Liver (tissue), 8 donors: ENCODE measurements at regions not wholly inside any gene's neighbourhood (a gene's known extent, or its start where the extent isn't known, plus 50 kb on each side); places are given as distances from the start of the nearest gene placed in this dataset.
A peak's percentile ranks its signal among the peaks of the same experiment; 100 is the strongest.
"Not testable (repeated sequence)": the region's sequence is repeated elsewhere in the genome, so short reads cannot be mapped to it uniquely, and the experiment has no call there.

Source experiments
- DNase-seq: peaks from one replicate; pipeline ENCODE4 v3.0.0-alpha.2; 2017; ENCODE audit warnings: low spot score
- H3K27ac ChIP-seq, 2 donors: one replicate each; pipeline ENCODE4 v1.7.0; 2013; ENCODE audit warnings: inconsistent platforms in 2 of 2, low read length in 2 of 2, control low read depth in 1 of 2, low read depth in 1 of 2, mild to moderate bottlenecking in 1 of 2
- H3K27me3 ChIP-seq, 4 donors: one replicate each; pipeline versions ENCODE4 v1.6.1 to v1.7.0; 2013; ENCODE audit warnings: low read length in 3 of 4, inconsistent platforms in 1 of 4, mild to moderate bottlenecking in 1 of 4, moderate library complexity in 1 of 4; ENCODE audit not compliant: control insufficient read depth in 4 of 4, insufficient read depth in 4 of 4
- H3K36me3 ChIP-seq, 4 donors: one replicate each; pipeline versions ENCODE4 v1.6.1 to v1.7.0; 2013; ENCODE audit warnings: low read length in 3 of 4, mild to moderate bottlenecking in 3 of 4, low read depth in 1 of 4, moderate library complexity in 1 of 4; ENCODE audit not compliant: control insufficient read depth in 4 of 4, insufficient read depth in 3 of 4
- H3K4me1 ChIP-seq, 4 donors: one replicate each; pipeline versions ENCODE4 v1.6.1 to v1.7.0; 2013; ENCODE audit warnings: low read length in 3 of 4, mild to moderate bottlenecking in 3 of 4, moderate library complexity in 1 of 4; ENCODE audit not compliant: control insufficient read depth in 4 of 4, insufficient read depth in 4 of 4
- H3K4me3 ChIP-seq, 3 donors: one replicate each; pipeline versions ENCODE4 v1.6.1 to v1.7.0; 2013; ENCODE audit warnings: low read length in 3 of 3, control low read depth in 1 of 3, low read depth in 1 of 3, mild to moderate bottlenecking in 1 of 3
- H3K9ac ChIP-seq, 2 donors: one replicate each; pipeline ENCODE4 v1.7.0; 2013; ENCODE audit warnings: low read length in 2 of 2, mild to moderate bottlenecking in 2 of 2, moderate library complexity in 2 of 2, control low read depth in 1 of 2, low read depth in 1 of 2
- H3K9me3 ChIP-seq, 4 donors: one replicate each; pipeline versions ENCODE4 v1.6.1 to v1.7.0; 2013; ENCODE audit warnings: low read length in 3 of 4; ENCODE audit not compliant: control insufficient read depth in 4 of 4
- EGR1 ChIP-seq, 2 donors: IDR thresholded peaks; 2 replicates each; pipeline ENCODE4 v1.6.1; 2016 to 2018; ENCODE audit warnings: antibody characterized with exemption in 2 of 2, low read depth in 2 of 2
- FOXA1 ChIP-seq: IDR thresholded peaks from 2 replicates; pipeline ENCODE4 v1.6.1; 2016; ENCODE audit warnings: antibody characterized with exemption
- GABPA ChIP-seq, 2 donors: IDR thresholded peaks in 1 of 2; conservative IDR thresholded peaks in 1 of 2; 2 replicates each; pipeline ENCODE4 v1.6.1; 2016; ENCODE audit warnings: antibody characterized with exemption in 2 of 2, mild to moderate bottlenecking in 1 of 2, moderate library complexity in 1 of 2
- HNF4G ChIP-seq: IDR thresholded peaks from 2 replicates; pipeline ENCODE4 v1.6.1; 2016; ENCODE audit warnings: antibody characterized with exemption
- JUND ChIP-seq, 2 donors: IDR thresholded peaks; 2 replicates each; pipeline ENCODE4 v1.6.1; 2016; ENCODE audit warnings: antibody characterized with exemption in 2 of 2
- NR2F2 ChIP-seq: IDR thresholded peaks from 2 replicates; pipeline ENCODE4 v1.6.1; 2016; ENCODE audit warnings: antibody characterized with exemption
- RAD21 ChIP-seq, 2 donors: IDR thresholded peaks; 2 replicates each; pipeline ENCODE4 v1.6.1; 2016; ENCODE audit warnings: antibody characterized with exemption in 2 of 2, mild to moderate bottlenecking in 2 of 2
- RXRA ChIP-seq, 2 donors: IDR thresholded peaks; 2 replicates each; pipeline ENCODE4 v1.6.1; 2017 to 2018; ENCODE audit warnings: antibody characterized with exemption in 2 of 2, mild to moderate bottlenecking in 1 of 2
- SP1 ChIP-seq: IDR thresholded peaks from 2 replicates; pipeline ENCODE4 v1.6.1; 2018; ENCODE audit warnings: antibody characterized with exemption, mild to moderate bottlenecking
- TAF1 ChIP-seq: conservative IDR thresholded peaks from 2 replicates; pipeline ENCODE4 v1.6.1; 2016; ENCODE audit warnings: antibody characterized with exemption, mild to moderate bottlenecking
- YY1 ChIP-seq: IDR thresholded peaks from 2 replicates; pipeline ENCODE4 v1.6.1; 2016; ENCODE audit warnings: antibody characterized with exemption, mild to moderate bottlenecking
- WGBS: extraction: QIAGEN DNeasy Blood & Tissue Kit; methylation state at CpG from one replicate; pipeline ENCODE4 v1.1.7; 2013; 5-methylcytosine and 5-hydroxymethylcytosine counted together
- TF ChIP-seq, protein P1 (sequence below): IDR thresholded peaks from 2 replicates; pipeline ENCODE4 v1.6.1; 2016; ENCODE audit warnings: antibody characterized with exemption
- TF ChIP-seq, protein P2 (sequence below): fragments of 150-350 bp; IDR thresholded peaks from 2 replicates; pipeline ENCODE4 v1.5.1; 2017; ENCODE audit warnings: improper control_type of control experiment, low read depth, low read length; ENCODE audit not compliant: missing input control
- donor health status: healthy.
- donor health status: healthy.
- donor health status: healthy.
- donor health status: healthy.
- donor health status: healthy.

GRCh38 chr3:186439725-186440124 lies 77.7 kb upstream of the DGKG start:
- Histone ChIP-seq H3K9ac (no peak overlapping the region), H3K9me3 (no peaks in the 10 kb centered on the region), H3K27me3 (no peaks in the 10 kb centered on the region), H3K4me3 (no peak overlapping the region), H3K4me1 (peaks cover 0 to 1% (median 0%) of the 10 kb centered on the region in 4 donors), H3K36me3 (no peaks in the 10 kb centered on the region), H3K27ac (no peak overlapping the region)
- 80% methylated on average over 6 of the region's 6 CpGs for WGBS
- no peak for TF ChIP-seq TAF1
- no peak for TF ChIP-seq HNF4G
- TF ChIP-seq NR2F2 = peak; percentile 53
- TF ChIP-seq, protein P1, sequence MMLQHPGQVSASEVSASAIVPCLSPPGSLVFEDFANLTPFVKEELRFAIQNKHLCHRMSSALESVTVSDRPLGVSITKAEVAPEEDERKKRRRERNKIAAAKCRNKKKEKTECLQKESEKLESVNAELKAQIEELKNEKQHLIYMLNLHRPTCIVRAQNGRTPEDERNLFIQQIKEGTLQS = no peak
- no peak for TF ChIP-seq EGR1 (IDR thresholded peaks at IDR 0.05; ENCODE audit: low read depth in 2 of 2)
- DNase-seq = no peak

DNA sequence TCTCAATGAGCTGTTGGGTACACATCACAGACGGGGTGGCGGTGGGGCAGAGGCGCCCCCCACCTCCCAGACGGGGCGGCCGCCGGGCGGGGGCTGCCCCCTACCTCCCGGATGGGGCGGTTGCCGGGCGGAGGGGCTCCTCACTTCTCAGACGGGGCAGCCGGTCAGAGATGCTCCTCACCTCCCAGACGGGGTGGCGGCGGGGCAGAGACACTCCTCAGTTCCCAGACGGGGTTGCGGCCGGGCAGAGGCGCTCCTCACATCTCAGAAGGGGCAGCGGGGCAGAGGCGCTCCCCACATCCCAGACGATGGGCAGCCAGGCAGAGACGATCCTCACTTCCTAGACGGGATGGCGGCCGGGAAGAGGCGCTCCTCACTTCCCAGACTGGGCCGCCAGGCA lies 73.3 kb upstream of the DGKG start:
- H3K27ac ChIP-seq, H3K4me3 ChIP-seq, H3K4me1 ChIP-seq, H3K9me3 ChIP-seq, DNase-seq, H3K36me3 ChIP-seq, H3K9ac ChIP-seq, H3K27me3 ChIP-seq: not testable (repeated sequence)
- WGBS = 95% methylated on average over 30 of the region's 30 CpGs

GRCh38 chr3:186432944-186433732 lies 71.1 kb upstream of the DGKG start:
- no peak for DNase-seq
- TF ChIP-seq RAD21 (IDR thresholded peaks at IDR 0.05) (no peak), GABPA (IDR thresholded peaks at IDR 0.05 in 1 of 2, conservative IDR thresholded peaks at IDR 0.05 in 1 of 2) (no peak), RXRA (IDR thresholded peaks at IDR 0.05) (no peak), SP1 (no peak), FOXA1 (no peak), EGR1 (IDR thresholded peaks at IDR 0.05; ENCODE audit: low read depth in 2 of 2) (no peak), YY1 (no peak), JUND (IDR thresholded peaks at IDR 0.05) (no peak)
- TF ChIP-seq, protein P2, sequence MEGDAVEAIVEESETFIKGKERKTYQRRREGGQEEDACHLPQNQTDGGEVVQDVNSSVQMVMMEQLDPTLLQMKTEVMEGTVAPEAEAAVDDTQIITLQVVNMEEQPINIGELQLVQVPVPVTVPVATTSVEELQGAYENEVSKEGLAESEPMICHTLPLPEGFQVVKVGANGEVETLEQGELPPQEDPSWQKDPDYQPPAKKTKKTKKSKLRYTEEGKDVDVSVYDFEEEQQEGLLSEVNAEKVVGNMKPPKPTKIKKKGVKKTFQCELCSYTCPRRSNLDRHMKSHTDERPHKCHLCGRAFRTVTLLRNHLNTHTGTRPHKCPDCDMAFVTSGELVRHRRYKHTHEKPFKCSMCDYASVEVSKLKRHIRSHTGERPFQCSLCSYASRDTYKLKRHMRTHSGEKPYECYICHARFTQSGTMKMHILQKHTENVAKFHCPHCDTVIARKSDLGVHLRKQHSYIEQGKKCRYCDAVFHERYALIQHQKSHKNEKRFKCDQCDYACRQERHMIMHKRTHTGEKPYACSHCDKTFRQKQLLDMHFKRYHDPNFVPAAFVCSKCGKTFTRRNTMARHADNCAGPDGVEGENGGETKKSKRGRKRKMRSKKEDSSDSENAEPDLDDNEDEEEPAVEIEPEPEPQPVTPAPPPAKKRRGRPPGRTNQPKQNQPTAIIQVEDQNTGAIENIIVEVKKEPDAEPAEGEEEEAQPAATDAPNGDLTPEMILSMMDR = no peak
- Histone ChIP-seq H3K36me3 (no peaks in the 10 kb centered on the region), H3K4me1 (no peaks in the 10 kb centered on the region), H3K9ac (no peak overlapping the region), H3K27me3 (no peaks in the 10 kb centered on the region), H3K9me3 (no peaks in the 10 kb centered on the region), H3K4me3 (no peak overlapping the region), H3K27ac (no peak overlapping the region)
- 89% methylated on average over 6 of the region's 6 CpGs for WGBS
